ENCODE measurements at regions not wholly inside any gene's neighbourhood (a gene's known extent, or its start where the extent isn't known, plus 50 kb on each side); places are given as distances from the start of the nearest gene placed in this dataset.

DNA sequence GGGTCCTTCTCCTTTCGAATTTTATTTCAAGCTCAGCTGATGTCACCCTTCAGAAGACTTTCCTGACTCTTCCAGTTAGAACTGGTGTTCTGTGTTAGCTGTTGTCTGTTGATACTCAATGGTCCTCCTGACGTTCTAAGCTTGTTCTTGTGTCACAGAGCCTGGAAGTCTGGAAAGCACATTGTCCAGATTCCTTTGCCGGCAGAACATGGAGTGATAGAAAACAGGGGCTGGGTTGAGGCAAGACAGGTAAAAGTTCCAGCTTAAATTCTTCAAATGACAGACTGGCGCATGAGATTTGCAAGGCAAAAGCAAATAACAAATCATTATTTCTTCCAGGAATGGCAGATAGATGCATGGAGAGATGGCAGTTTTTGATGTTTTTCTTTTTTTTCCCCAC, 102.0 kb upstream of the CLSTN2 start (continued):
- TF ChIP-seq, protein P1, sequence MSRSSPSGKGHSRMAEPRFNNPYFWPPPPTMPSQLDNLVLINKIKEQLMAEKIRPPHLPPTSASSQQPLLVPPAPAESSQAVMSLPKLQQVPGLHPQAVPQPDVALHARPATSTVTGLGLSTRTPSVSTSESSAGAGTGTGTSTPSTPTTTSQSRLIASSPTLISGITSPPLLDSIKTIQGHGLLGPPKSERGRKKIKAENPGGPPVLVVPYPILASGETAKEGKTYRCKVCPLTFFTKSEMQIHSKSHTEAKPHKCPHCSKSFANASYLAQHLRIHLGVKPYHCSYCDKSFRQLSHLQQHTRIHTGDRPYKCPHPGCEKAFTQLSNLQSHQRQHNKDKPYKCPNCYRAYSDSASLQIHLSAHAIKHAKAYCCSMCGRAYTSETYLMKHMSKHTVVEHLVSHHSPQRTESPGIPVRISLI (CRISPR knock-in tag; IDR thresholded peaks at IDR 0.05; ENCODE audit: borderline replicate concordance): no peak
- TF ChIP-seq ZNF713 (CRISPR knock-in tag; IDR thresholded peaks at IDR 0.05) (no peak), ZKSCAN5 (CRISPR knock-in tag; IDR thresholded peaks at IDR 0.05) (no peak), MLLT10 (CRISPR knock-in tag; IDR thresholded peaks at IDR 0.05) (no peak)

DNA sequence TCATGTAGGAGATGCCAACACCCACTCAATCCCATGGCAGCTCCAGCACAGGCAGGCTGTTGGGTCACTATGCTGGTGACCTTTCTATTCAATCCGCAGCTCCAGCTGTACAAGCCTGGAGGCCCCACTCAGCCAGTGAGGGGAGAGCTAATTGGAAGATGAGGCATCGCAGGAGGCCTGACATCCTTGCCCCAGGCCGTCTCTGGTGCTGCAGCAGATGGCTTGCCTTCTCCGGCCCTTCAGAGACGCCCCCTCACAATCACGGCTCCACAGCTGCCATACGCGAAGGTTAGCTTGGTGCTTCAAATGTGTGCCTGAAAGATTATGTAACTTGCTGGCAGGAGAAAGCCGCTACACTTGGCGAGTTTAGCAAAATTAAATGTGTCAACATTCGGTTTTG, 104.2 kb upstream of the CLSTN2 start:
- intact Hi-C loops (cut with micrococcal nuclease; ENCODE audit: unreplicated experiment): no loop called here
- H2AFZ ChIP-seq (ENCODE audit: low read length): no peak overlapping the region
- DNase-seq (ENCODE audit: low spot score): no peak
- H3K9me3 ChIP-seq (ENCODE audit: low read length): no peaks in the 10 kb centered on the region
- peaks cover 0 to 2% of the 10 kb centered on the region in 2 experiments; a peak in 2 of 5 replicates for H3K27me3 ChIP-seq (ENCODE audit: control insufficient read depth in 1 of 2, insufficient read depth in 2 of 2, low read length in 2 of 2)
- POLR2A ChIA-PET: no interaction called here
- H3K4me3 ChIP-seq (replicated peaks in 1 of 3; ENCODE audit: insufficient read depth in 1 of 3, low read depth in 2 of 3, low read length in 3 of 3): no peak overlapping the region
- CTCF ChIA-PET (ENCODE audit: low intra/inter-chr PET ratio, low total read pairs): no interaction called here
- no peaks in the 10 kb centered on the region for H3K79me2 ChIP-seq (ENCODE audit: insufficient read depth, low read length)
- H3K27ac ChIP-seq (ENCODE audit: extremely low read length, insufficient read depth, low read length): no peak overlapping the region
- WGBS (ENCODE audit: low lambda C conversion rate): 18% methylated on average over 10 of the region's 11 CpGs
- no peak overlapping the region for H3K9ac ChIP-seq (ENCODE audit: insufficient read depth, low read depth, low read length)
- no peaks in the 10 kb centered on the region for H3K36me3 ChIP-seq (replicated peaks in 1 of 2; ENCODE audit: control insufficient read depth in 1 of 2, insufficient read depth in 2 of 2, low read length in 2 of 2)
- no peak for FAIRE-seq
- no peak for ATAC-seq
- BruUV-seq (replicated peaks): no TSS peak
- no peaks in the 10 kb centered on the region for H4K20me1 ChIP-seq (ENCODE audit: insufficient read depth, low read length)
- no peaks in the 10 kb centered on the region for H3K4me1 ChIP-seq (ENCODE audit: insufficient read depth, low read length)
- TF ChIP-seq ZNF530 (CRISPR knock-in tag; IDR thresholded peaks at IDR 0.05; ENCODE audit: low read depth) (no peak), GATA4 (IDR thresholded peaks at IDR 0.05; ENCODE audit: borderline replicate concordance, low read depth) (no peak), THAP11 (CRISPR knock-in tag; IDR thresholded peaks at IDR 0.05) (no peak), CCAR2 (optimal IDR thresholded peaks at IDR 0.05; ENCODE audit: low read depth, low read length) (no peak), XRCC5 (optimal IDR thresholded peaks at IDR 0.05; ENCODE audit: low read length) (no peak)
- TF ChIP-seq, protein P2, sequence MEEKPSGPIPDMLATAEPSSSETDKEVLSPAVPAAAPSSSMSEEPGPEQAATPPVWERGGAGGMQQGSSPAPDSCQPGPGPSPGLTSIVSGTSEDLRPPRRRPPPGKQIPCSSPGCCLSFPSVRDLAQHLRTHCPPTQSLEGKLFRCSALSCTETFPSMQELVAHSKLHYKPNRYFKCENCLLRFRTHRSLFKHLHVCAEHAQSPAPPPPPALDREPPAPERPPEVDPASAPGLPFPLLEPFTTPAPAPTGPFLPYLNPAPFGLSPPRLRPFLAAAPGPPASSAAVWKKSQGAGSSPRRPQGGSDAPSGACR (CRISPR knock-in tag; IDR thresholded peaks at IDR 0.05): no peak
- in situ Hi-C loops (cut with HindIII; ENCODE audit: extremely low pct_ligation_motif_present, low pct_unique_long_range_greater_than_20kb): no loop called here
- no peak overlapping the region for H3K4me2 ChIP-seq (ENCODE audit: low read depth, low read length)
